Kidney capillary endothelial cell (primary cell): ENCODE measurements at regions not wholly inside any gene's neighbourhood (a gene's known extent, or its start where the extent isn't known, plus 50 kb on each side); places are given as distances from the start of the nearest gene placed in this dataset.
A peak's percentile ranks its signal among the peaks of the same experiment; 100 is the strongest.
"Not testable (repeated sequence)": the region's sequence is repeated elsewhere in the genome, so short reads cannot be mapped to it uniquely, and the experiment has no call there.

ENCODE experiments used
- DNase-seq: peaks from one replicate; pipeline ENCODE4 v3.0.0-alpha.2; 2018; ENCODE audit warnings: low spot score

DNA sequence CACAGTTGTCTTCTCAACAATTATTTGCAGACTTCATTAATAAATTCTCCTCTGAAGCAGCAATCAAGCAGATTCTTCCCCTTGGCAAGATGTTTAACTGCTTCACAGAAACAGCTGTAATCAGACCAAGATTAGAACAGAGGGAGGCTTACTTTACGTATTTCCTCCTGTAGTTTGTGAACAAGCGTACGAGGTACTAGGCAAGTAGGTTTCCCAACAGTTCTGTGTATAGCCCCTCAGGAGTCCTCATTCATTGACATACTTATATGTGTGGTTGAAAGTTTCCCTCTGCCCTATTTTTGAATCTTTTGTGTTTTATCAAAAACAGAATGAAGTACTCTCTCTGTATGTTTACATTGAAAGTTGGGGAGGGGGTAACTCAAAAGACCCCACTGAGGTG lies 128.0 kb downstream of the SPATA31D1 start:
- DNase-seq = no peak

DNA sequence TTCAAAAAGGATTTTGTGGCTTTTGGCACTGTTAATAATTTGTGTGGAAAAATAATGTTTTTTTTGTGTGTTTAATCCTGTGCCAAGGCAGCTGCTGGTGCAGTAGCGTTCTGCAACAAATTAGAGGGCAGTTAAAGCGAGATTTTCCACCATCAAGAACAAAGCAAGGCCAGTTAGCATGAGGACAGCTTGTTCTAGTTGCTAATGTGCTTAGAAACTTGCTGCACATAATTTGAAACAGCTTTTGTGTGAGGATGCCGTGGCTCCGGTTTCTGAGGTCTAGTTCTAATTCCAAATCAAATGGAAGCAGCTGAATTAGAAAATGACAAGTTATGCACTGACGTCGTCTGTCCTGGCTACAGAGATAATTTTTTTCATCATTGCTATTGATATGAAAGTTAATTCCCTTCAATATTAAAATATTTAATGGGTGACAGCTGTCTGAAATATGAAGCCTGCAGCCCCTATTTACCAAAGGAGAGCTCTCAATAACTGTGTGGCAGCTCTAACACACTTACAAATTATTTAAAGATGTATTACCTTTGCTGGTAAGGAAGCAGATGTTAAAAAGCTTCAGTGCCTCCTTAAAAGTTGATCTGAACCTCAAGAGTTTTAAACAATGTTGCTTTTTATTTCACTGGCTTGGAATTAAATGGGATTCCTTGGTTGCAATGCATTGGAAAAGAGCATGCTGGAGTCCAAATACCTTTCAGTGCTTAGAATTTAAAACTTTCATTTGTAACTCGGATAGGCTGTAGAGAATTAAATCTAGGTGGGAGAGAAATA lies 128.6 kb downstream of the SPATA31D1 start:
- no peak for DNase-seq

DNA sequence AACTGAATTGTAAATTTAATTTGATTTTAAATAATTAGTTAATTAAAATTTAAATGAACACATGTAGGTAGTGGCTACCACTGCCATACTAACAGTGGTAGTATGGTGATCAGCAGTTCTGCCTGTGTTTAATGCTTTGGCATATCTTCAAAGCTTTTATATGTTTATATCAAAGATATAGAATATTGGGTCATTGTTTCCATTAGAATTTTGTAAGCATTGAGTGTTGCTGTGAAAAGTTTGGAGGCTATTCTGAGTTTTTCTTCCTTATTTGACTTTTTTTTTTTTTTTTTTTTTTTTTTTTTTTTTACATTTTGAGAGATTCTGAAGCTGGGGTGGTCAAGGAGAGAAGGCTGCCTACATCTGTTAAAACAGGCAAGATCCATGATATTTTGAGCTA lies 134.2 kb downstream of the SPATA31D1 start:
- no peak for DNase-seq

DNA sequence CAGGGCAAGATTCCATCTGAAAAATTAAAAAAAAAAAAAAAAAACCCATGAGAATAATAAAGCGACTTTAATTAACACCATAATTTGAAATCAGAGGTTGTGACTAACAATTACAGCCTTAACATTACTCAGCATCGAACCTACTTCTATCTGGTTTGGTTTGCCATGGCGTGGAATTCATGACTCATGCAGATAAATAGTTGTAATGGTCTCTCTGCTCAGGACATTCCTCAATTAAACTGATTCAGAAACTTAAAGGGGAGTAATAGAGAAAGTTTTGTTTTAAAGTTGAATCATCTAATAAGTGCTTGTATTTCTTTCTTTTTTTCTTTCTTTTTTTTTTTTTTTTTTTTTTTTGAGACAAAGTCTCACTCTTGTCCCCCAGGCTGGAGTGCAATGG lies 135.5 kb downstream of the SPATA31D1 start:
- no peak for DNase-seq

DNA sequence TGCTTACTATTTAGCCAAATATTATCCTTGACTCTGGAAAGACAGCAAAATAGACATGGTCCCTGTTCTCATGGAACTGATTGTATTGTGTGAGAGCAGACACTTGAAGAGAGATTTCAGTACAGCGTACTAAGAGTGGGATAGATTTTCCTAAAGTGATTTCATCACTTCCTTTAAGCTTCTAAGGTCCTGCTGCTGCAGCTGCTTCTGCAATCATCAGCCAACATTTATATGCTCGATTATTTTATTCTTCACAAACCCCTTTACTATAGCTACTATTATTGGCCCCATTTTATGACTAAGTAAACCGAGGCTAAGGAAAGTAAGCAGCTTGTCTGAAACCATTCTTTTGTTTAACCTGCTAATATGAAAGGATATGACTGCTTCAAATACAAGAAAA lies 137.7 kb downstream of the SPATA31D1 start:
- no peak for DNase-seq

DNA sequence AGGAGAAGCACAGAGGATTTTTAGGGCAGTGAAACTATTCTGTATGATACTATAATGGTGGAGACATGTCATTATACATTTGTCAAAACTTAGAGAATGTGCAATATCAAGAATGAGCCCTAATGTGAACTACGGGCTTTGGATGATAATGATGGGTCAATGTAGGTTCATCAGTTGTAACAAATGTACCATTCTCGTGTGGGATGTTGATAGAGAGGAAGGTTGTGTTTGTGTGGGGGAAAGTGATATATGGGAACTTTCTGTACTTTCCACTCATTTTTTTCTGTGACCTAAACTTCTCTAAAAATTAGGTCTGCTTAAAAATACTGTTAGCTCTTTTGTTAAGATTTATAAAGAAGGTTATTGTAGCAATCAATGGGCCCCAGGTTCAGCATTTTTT lies 138.9 kb downstream of the SPATA31D1 start:
- no peak for DNase-seq

DNA sequence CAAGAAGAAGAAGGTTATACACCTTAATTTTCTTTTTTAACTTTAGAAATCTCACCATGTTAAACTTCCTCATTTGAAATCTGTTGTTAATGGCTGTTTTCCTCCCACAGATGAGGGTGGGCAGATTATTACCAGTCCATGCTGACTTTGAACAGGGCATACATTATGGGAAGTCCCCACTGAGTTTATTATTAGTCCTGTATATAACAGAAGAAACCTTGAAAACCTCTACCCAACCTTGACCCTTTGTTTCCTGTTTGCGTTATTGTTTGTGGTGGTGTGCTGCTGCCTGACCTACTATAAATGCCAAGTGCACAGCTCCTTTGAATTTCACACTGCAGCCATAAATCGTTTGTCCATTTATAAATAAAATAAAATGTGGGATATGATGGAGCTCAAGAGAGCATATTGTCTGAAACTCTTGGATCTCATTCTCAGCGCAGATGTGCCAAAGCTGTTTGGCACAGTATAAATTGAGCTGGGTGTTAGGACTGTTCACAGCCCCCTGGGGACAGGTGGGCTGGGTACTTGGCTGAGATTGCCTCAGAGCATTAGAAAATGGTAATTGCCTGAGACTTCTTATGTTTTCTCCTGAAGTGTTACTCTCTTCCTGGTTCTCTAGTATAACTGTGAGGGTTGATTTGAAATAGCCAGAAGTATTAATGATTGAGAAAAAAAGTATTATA lies 139.6 kb downstream of the SPATA31D1 start:
- DNase-seq = no peak

DNA sequence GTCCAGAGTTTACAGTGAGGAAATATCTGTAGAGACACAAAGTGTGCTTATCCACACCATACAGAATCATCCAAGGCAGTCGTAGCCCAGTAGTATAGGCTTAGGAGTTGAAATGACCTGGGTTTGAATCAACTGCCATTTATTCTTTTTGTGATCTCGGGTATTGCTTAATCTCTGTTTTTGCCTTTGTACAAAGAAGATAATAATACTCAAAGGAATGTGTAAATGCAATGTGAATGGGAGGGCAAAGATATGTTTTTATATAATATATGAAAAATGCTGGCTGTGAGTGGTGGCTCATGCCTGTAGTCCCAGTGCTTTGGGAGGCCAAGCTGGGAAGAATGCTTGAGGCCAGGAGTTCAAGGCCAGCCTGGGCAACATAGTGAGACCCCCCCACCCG lies 141.1 kb downstream of the SPATA31D1 start:
- no peak for DNase-seq

DNA sequence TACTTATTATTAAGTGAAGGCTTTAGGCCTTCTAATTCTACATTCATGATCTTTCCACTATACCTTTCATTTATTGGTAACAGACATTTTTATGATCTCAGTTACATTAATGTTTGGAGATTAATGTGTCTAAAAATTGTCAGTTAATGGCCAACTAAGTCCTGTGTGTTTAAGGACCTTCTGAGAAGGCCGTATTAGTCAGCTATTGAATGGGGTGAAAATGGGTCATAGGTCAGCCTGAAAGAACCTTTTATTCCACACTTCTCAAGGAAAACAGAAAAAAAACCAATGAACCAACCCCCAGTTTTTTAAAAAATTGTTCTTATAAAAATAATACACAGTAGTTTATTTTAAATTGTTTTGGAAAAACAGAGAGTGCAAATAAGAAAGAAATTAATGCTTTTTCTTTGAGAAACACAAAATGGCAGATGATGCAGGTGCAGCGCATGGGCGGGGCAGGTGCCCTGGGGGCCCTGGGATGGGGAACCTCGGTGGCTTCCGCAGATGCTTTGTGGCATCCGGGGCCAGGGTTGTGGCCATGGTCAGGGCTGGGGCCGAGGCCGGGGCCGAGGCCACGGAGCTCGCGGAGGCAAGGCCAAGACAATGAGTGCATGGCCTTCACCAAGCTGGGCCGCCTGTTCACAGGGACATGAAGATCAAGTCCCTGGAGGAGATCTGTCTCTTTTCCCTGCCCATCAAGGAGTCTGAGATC lies 141.9 kb downstream of the SPATA31D1 start:
- DNase-seq = peak; percentile 30

DNA sequence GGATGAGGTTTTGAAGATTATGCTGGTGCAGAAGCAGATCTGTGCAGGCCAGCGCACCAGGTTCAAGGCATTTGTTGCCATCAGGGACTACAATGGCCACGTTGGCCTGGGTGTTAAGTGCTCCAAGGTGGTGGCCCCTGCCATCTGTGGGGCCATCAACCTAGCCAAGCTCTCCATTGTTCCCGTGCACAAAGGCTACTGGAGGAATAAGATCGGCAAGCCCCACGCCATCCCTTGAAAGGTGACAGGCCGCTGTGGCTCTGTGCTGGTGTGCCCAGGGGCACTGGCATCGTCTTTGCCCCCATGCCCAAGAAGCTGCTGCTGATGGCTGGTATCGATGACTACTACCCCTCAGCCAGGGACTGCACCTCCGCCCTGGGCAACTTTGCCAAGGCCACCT lies 142.5 kb downstream of the SPATA31D1 start:
- DNase-seq = no peak

DNA sequence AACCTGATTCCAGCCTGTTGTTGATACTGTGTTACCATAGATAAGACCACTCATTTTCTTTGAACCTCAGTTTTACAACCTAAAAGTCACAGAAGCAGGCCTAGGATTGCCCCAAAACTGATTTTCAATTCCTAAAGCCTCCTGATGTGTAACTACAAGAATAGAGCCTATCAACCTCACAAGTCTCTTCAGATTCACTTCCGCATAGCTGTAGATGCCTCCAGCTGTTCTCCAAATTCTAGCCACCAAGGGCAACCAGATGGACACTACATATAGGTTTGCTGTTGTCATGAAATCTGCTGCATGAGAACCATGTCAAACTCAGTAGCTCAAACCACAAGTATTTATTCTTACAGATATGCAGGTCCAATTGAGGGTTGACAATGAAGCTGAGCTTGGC lies 143.5 kb downstream of the SPATA31D1 start:
- DNase-seq = no peak

DNA sequence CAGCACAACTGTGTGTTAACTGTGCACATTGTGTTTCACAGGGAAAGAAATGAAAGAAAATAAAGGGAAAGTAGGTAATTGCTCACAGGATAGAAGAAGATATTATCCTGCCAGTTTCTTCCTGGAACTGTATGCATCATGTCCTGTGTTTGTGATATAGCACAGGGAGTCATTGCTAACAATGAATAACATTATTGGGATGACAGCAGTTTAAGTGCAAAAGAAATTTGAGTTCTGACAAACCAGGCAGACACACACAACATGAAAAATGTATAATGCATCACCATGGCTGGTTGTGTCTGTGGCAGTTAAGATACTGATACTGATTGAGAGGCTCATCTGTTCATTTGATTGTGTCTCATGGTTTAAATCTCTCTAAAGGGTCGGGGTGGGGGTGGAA lies 145.4 kb downstream of the SPATA31D1 start:
- peak; percentile 65 for DNase-seq

DNA sequence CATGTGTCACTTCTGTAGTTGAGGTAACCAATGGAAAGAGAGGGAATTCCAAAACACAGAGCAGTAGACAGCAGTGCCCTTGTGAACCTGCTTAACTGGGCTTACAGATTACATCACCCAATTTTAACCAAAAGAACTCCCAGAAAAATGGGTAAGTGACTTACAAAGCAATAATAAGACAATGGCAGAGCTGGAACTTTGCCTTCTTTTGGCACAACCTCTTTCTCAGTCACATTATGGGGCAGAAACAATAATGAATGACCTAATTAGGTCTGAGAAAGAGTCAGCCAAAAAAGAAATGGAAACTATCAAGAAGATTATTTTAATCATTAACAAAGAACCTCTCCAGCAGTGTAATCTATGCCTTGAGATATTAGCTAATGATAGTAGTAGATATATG lies 146.5 kb downstream of the SPATA31D1 start:
- DNase-seq = no peak

DNA sequence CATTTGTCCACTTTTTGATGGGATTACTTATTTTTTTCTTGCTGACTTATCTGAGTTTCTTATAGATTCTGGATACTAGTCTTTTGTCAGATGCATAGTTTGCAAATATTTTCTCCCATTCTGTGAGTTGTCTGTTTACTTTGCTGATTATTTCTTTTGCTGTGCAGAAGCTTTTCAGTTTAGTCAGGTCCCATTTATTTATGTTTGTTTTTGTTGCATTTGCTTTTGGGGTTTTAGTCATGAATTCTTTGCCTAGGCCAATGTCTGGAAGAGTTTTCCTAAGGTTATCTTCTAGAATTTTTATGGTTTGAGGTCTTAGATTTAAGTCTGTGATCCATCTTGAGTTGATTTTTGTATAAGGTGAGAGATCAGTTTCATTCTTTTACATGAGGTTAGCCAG lies 149.5 kb downstream of the SPATA31D1 start:
- DNase-seq = not testable (repeated sequence)

DNA sequence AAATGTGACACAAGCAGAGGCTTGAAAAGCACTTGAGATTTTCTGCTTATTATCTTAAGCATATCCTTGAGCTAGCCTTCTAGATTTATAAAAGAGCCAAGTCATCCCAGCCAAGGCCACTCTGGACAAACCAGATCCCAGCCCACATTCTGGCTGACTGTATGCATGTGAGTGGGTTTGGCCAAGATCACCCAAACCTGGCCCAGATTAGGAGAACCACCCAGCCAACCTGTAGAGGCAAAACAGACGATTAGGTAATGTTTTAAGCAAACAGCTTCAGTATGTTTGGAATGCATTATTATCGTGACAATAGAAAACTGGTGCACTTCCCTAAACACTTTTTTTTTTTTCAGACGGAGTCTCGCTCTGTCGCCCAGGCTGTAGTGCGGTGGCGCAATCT lies 151.9 kb downstream of the SPATA31D1 start:
- DNase-seq = no peak

DNA sequence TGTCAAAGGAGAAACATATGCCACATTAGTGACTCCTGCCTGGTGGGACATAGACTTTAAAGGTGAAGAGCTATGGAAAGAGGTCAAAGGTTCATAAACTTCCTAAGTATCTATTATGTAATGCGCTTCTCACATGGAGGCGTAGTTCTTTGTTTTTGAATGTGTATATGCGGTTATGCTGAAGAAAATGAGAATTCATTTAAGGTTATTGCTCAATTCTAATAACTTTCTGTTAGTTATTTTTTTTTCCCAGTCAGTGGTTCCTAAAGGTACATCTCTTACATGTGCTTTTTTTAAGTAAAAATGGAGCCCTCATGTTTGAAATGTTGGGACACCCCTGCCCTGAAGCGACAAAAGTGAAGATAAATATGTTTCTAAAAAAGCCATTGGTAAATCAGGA lies 156.2 kb downstream of the SPATA31D1 start:
- DNase-seq = no peak

DNA sequence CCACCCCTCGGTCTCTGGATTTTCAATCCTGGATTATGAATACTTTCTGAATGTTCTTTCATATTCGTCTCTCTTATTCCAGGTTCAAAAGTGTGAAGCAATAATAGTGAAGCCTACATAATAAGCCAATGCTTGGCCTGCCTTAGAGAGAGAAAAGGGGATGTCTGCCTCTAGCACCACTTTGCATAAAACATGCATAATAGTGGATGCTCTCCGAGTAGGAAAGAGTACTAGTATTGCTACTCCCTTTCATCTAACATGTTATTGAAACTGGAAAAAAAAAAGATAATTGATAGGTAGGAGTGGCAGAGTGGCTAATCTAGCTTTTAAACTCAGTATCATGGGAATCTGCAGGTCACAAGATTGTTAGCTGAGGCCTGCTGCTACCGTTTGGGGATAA lies 158.1 kb downstream of the SPATA31D1 start:
- DNase-seq = no peak

DNA sequence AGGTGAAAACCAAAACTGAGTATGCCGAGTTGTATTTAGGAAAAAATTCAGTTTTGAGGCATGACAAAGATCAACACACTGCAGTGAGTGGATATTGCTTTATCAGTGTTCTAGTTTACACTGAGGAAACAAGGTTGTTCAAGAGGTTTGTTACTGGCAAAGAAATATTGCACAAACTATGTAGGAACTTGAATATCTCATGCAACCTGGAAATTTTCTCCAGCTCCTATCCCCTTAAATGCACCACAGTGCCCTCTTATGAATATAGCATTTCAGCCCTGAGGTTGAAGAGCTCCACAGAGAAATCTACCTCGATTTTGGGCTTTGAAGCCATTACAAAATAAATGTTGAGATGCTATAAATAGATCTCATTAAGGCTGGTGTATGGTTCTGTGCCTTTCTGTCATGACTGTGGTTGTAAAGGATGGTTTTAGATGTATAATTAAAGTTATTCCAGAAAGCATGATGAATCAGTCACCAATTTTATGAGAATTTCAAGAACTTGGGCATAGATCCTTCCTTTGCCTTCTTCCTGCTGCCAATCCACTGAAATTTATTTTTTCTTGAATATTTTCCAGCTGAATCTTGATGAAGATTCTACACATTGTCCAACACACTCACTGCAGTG lies 159.3 kb downstream of the SPATA31D1 start:
- no peak for DNase-seq

DNA sequence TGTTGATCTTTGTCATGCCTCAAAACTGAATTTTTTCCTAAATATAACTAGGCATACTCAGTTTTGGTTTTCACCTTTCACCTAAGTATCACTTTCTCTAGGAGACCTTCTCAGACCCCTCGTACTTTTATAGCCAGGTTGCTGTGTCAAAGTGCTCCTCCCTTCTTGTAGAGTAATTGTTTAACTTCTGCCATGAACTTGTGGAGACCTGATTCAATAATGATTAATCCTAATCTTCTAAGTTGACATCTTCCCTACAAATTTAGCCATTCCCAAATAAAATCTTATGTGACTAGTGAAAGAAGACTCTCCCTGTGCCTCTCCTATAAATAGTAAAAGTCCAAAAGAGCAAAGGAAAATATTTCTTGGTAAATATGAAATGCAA lies 159.8 kb downstream of the SPATA31D1 start:
- DNase-seq = no peak

DNA sequence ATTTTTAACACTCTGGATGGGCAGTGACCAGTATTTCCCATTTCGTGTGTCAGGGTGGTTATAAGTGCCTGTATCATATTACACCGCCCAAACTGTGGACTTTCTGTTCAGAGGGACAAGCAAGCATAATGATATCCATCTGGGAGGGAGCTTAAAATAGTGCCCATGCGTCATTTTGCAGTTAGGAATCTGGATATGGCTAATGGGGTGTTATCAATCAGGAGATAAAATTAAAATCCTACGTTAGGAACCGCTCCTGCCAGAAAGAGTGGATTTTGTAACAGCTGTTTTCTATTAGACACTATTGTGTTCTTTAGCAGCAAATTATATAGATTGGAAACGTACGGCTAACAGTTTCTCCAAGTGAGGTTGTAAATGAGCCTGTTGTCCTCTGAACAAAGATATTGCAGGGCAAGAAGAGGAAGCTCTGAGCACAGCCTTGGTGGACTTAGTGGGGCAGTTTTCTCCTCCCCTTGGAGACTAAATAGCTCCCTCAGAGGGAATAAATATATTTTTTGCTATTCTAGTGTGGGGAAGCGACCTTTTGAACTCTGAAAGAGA lies 160.4 kb downstream of the SPATA31D1 start:
- no peak for DNase-seq

DNA sequence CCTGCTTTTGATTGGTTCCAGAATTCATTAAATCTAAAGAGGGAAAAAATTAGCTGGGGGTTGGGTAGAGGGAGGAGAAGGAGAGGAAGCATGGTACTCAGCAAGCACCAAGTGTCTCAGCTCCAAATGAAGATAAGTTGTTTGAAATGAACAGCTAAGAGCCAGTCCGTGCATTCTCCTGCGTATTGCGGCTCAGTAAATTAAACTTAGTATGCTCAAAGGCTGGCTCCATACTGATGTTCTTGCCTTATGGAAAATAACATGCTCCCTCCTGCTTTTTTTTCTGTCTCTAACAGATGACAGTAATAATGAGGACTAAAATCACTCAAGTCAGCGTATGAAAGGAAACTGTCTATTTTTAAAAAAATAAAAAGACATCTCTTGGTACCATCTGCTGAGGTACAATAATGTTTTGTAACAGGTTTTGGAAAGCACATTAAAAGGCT lies 161.0 kb downstream of the SPATA31D1 start:
- no peak for DNase-seq

DNA sequence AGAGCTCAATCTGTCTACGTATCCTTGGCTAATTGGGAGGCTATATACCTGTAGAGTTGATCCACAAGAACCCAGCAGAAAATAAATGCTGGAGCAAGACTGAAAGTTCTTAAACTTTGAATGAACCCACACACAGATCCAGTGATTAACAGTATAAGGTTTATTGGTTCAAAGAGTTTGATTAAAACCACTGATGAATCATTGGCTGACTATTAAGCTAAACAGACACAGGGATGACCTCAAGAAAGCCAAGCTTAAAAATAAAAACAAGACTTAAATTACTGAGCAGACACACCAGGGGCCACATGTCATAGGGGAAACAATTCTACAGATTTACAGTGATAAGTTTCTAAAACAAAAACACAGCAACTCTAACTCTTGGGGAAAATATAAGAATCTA lies 163.6 kb downstream of the SPATA31D1 start:
- DNase-seq = no peak
